HEK293T (cell line): ENCODE measurements at regions not wholly inside any gene's neighbourhood (a gene's known extent, or its start where the extent isn't known, plus 50 kb on each side); places are given as distances from the start of the nearest gene placed in this dataset.

Source experiments
- ARNT ChIP-seq: fragments of 450-650 bp; IDR thresholded peaks from 2 replicates; pipeline ENCODE4 v1.6.1; 2017; ENCODE audit warnings: mild to moderate bottlenecking
- BHLHE40 ChIP-seq: fragments of 450-650 bp; IDR thresholded peaks from 2 replicates; pipeline ENCODE4 v1.6.1; 2016; ENCODE audit warnings: mild to moderate bottlenecking, moderate library complexity, borderline replicate concordance
- CTBP1 ChIP-seq: fragments of 450-650 bp; IDR thresholded peaks from 2 replicates; pipeline ENCODE4 v1.6.1; 2016; ENCODE audit warnings: borderline replicate concordance
- ELF4 ChIP-seq: fragments of 450-650 bp; IDR thresholded peaks from 2 replicates; pipeline ENCODE4 v1.6.1; 2017; ENCODE audit warnings: antibody characterized with exemption
- FOXA1 ChIP-seq: fragments of 450-650 bp; IDR thresholded peaks from 2 replicates; pipeline ENCODE4 v1.6.1; 2016; ENCODE audit warnings: mild to moderate bottlenecking
- FOXM1 ChIP-seq: fragments of 450-650 bp; IDR thresholded peaks from 2 replicates; pipeline ENCODE4 v1.6.1; 2017; ENCODE audit warnings: mild to moderate bottlenecking, borderline replicate concordance
- HDGF ChIP-seq: fragments of 450-650 bp; IDR thresholded peaks from 2 replicates; pipeline ENCODE4 v1.6.1; 2017; ENCODE audit warnings: antibody characterized with exemption, borderline replicate concordance
- L3MBTL2 ChIP-seq: fragments of 450-650 bp; conservative IDR thresholded peaks from 2 replicates; pipeline ENCODE4 v1.6.1; 2016; ENCODE audit warnings: mild to moderate bottlenecking
- LEF1 ChIP-seq: fragments of 450-650 bp; IDR thresholded peaks from 2 replicates; pipeline ENCODE4 v1.6.1; 2017; ENCODE audit warnings: mild to moderate bottlenecking, borderline replicate concordance
- NFRKB ChIP-seq: fragments of 450-650 bp; IDR thresholded peaks from 2 replicates; pipeline ENCODE4 v1.6.1; 2016; ENCODE audit warnings: mild to moderate bottlenecking, moderate library complexity
- PKNOX1 ChIP-seq: fragments of 450-650 bp; IDR thresholded peaks from 2 replicates; pipeline ENCODE4 v1.6.1; 2016
- SP1 ChIP-seq: fragments of 450-650 bp; IDR thresholded peaks from 2 replicates; pipeline ENCODE4 v1.6.1; 2017
- SUZ12 ChIP-seq: fragments of 450-650 bp; IDR thresholded peaks from 2 replicates; pipeline ENCODE4 v1.6.1; 2016; ENCODE audit warnings: mild to moderate bottlenecking

GRCh38 chr4:124762956-124763355 lies 50.4 kb upstream of the ANKRD50 start:
- TF ChIP-seq PKNOX1 (no peak), LEF1 (no peak), FOXM1 (no peak), FOXA1 (no peak), ARNT (no peak), BHLHE40 (no peak), SP1 (no peak), ELF4 (no peak), L3MBTL2 (no peak), NFRKB (no peak), SUZ12 (no peak), HDGF (no peak), CTBP1 (no peak)
